IPS-11a (cell line): ENCODE measurements at regions not wholly inside any gene's neighbourhood (a gene's known extent, or its start where the extent isn't known, plus 50 kb on each side); places are given as distances from the start of the nearest gene placed in this dataset.

ENCODE experiments used
- H3K4me3 ChIP-seq: one replicate; pipeline ENCODE4 v1.5.1; 2013; ENCODE audit warnings: low read depth, low read length, control low read depth

DNA sequence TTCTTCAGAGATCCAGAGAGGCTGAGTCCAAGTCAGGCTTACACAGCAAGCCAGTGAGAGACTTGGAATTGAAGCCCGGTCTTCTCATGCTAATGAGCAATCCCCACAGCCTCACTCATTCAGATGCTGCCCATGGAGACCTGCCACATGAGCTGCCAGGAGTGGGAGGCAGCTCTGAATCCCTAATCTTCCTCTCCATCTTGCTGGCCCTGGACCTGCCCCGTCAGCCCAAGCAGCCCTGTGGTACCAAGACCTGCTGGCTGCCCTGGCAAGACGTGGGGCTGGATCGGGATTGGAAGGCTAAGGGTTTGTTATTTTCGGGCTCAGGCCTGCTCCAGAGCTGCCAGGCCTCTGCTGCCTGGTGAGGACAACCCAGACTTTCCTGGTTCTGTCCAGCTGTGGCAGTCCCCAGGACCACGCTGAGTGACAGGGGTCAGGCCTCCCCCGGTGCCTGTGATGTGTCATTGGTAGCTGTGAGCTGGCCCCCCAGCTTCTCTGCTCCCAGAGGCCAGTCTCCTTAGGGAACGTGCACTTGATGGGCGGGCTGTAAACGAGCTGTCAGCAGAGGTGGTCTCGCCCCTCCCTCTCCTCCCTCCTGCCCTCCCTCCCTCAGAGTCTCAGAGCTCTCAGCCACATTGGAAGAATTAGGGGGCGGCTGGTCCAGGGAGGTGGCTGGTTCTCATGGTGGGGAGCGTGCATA is 135.0 kb downstream of the FOXD2 start:
- H3K4me3 ChIP-seq, result no peak overlapping the region

DNA sequence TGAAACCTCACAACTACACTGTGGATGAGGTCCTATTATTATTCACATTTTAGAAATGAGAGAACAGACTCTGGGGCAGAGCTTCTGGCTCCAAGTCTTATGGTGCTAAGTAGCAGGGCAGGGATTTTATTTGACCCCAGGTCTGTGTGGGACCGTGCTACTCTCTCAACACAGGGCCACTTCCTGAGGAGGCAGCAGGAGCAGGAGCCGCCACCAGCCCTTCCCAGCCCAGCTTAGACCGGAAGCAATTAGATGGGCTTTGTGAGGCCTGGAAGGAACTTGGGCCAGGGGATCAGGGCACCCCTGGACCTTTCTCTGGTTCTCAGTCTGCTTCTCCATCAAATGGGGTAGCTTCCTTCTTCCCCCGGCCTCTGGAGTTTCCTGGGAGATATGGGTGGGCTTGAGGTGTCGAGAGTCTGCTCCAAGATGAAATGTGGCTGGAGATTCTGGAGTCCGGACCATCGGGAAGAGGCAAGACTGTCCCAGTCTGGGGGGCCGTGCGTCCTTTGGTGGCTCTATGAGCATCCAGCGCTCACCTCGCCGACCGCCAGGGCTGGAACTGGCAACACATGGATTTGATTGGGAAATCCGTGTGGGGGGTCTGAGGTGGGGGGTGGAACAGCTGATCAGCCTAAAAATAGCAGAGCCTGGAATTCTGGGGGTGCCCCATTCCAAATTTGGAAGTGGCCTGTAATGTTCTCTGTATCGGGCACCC is 136.8 kb downstream of the FOXD2 start:
- no peak overlapping the region for H3K4me3 ChIP-seq

DNA sequence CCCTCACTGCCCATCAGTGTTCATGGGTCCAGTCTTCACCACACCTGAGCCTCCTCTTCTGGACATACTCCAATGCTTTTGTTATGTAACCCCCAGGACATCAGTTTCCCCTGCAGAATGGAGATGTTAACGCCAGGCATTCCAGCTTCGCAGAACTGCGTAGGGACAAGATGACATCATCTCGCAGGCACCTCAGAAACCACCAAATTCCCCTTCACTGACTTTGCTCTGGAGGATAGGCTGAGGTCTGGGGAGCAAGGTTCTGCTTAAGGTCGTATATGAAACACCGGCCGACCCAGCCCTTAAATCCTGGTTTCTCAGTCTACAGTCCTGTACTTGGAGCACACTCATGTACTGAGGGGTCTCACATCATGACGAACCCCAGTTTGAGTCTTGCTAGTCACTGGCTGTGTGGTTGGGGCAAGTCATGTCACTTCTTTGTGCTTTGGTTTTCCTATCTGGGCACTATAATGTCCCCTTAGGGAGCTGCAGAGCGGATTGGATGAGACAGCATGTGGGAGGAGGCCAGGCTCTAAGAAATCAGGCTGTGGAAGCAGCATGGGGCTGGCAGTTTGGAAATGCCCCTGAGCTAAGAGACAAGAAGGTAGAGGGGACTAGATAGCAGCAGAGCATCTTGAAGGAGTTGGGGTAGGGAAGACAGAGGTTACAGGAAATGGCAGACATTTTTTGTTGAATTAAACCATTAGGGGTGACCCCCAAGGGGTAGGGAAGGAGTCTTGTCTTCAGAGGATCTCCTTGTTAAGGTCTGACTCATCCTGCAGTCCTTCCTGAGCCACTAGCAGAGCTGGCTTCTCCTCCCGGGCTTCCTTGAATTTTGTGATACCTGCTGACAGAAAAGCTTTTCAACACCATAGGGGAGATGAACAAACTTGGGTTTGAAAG is 138.3 kb downstream of the FOXD2 start:
- H3K4me3 ChIP-seq, result no peak overlapping the region

DNA sequence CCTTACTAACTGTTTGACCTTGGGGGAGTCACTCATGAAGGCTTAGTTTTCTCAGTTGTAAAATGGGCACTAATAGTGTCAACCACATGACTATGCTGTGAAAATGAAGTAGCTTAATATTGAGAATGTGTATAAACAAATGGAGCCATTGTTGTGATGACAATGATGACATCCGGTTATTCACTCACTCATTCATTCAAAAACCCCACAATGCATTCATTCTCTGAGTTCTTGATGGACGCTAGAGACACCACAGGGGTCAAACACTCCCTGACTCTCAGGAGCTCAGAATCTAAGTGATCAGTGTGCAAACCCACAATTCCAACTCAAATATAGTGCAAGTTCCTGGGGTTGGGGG is 138.9 kb downstream of the FOXD2 start:
- no peak overlapping the region for H3K4me3 ChIP-seq

- H3K4me3 ChIP-seq, result no peak overlapping the region
These were observed 139.6 kb downstream of the FOXD2 start for GRCh38 chr1:47577303-47578025.

GRCh38 chr1:47578026-47578720 is 140.3 kb downstream of the FOXD2 start:
- no peak overlapping the region for H3K4me3 ChIP-seq

DNA sequence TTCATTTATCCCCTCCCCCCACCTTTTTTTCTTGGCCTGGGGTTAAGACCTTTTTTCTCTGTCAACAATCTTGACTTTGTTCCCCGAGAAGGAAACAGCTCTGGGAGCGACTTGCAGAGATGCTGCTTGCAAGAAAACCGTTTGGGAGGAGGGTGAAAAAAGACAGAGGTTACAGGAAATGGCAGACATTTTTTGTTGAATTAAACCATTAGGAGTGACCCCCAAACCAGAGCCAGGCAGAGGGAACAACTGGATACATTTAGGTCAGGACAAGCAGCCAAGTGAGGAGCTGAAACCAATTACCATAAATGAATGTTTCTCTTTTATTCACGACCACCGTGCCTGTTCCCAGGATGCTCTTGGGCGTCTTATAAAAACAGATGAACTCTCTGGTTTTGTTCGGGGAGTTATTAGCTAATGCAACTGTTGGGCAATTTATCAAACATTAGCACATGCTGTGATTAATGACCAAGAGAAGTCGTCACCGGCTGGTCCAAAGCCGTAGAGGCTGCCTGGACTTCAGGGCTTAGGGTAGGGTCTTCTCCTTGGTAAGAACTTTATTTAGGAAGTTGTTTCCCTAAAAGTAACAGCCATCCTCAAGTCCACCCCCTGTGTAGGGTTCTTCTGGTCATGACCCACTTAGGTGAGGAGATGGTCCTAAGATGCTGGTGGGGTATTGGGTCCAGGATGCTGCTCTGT is 141.0 kb downstream of the FOXD2 start:
- no peak overlapping the region for H3K4me3 ChIP-seq

DNA sequence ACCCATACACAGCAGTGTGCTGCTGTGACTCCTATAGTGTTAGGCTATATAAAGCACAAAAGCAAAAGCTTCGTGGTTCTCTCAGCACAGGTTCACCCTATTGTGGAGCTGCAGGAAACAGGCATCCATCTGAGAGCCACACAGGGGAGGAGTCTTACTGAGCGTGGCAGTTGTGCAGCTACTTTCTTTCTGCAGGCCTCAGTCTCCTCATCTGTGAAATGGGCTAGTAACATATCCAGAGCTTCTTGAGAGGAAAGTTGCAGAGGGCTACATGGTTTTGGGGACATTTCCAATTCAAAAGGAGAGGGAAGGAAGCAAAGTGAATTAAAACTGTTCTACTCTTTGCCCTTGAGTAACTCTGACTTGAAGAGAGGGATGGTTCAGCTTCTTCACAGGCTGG is 142.0 kb downstream of the FOXD2 start:
- no peak overlapping the region for H3K4me3 ChIP-seq

- H3K4me3 ChIP-seq, result no peak overlapping the region
These were observed 142.7 kb downstream of the FOXD2 start for GRCh38 chr1:47580451-47580995.

- H3K4me3 ChIP-seq, result no peak overlapping the region
These were observed 145.2 kb downstream of the FOXD2 start for GRCh38 chr1:47582891-47583608.

- H3K4me3 ChIP-seq, result no peak overlapping the region
These were observed 146.4 kb downstream of the FOXD2 start for GRCh38 chr1:47584249-47584648.

GRCh38 chr1:47585141-47585902 is 147.5 kb downstream of the FOXD2 start:
- no peak overlapping the region for H3K4me3 ChIP-seq

GRCh38 chr1:47587891-47588582 is 150.2 kb downstream of the FOXD2 start:
- H3K4me3 ChIP-seq, result no peak overlapping the region

DNA sequence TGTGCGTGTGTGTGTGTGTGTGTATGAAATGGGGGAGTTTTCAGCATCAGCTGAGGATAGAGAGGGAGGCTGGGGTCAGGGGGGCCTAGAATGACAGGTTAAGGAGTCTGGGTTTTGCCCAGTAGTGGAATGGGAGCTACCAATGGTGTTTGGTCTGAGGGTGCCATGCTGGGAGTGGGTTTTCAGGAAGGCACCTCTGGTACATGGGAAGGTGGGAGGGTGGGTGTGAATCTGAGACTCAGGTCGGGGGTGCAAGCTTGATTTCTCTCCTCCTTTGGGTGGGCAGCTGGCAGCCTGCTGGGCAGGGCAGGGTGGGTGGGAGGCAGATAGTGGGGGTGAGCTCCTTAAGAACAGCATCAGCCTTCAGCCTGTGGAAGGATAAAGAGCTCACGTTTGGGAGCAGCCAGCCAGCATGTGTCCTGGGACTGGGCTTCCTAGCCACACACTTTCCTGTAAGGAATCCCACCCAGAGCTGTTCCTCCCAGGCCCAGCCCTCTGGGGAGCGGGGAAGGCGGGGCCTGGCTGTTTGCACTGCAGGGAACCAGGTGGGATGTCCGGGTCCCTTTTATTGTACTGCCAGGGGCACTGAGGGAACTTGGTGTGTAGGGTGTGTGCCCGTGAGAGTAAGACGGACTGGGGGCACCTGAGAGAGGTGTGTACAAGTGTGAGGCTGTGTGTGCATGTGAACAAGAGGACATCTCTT is 152.8 kb downstream of the FOXD2 start:
- H3K4me3 ChIP-seq, result no peak overlapping the region

GRCh38 chr1:47591801-47592200 is 154.0 kb downstream of the FOXD2 start:
- H3K4me3 ChIP-seq, result no peak overlapping the region

DNA sequence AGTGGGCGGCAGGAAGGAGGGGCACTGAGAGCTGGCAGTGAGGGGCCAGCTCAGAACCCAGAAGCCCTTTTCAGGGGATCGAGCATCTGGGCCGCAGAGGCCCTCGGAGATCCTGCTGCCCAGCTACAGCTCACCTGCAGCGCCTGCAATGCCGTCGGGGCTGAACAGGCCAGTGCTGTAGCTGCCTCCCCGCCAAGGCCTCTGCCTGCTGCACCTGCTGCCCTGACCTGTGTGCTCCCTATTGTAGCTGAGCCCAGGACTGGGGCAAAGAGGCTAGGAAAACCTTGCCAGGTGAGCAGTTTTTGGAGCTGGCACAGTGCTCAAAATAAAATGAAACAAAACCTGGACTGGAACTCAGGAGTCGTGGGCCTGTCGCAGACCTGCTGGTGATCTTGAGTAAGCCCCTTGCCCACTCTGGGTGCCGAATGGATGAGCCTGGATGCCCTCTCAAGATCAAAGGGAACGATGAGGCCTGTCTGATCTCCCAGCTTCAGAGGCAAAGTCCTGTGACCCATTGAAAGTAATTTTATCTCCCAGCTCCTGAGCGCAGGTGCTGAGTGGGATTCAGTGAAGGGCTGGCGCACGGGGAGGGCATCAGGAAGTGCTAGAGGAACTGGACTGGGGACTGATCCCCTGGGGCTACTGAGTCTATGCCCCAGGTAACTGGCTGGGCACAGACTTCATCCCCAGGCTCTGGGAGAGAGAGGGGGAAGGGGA is 154.6 kb downstream of the FOXD2 start:
- no peak overlapping the region for H3K4me3 ChIP-seq
